AG04450 (cell line): ENCODE measurements at regions not wholly inside any gene's neighbourhood (a gene's known extent, or its start where the extent isn't known, plus 50 kb on each side); places are given as distances from the start of the nearest gene placed in this dataset.

Experiments used
- CTCF ChIA-PET: fragments of 300-600, 350-600 bp; formaldehyde crosslinking; extraction: SDS; loops from one replicate; lab custom pipeline; 2022; ENCODE audit warnings: antibody characterized with exemption, inconsistent platforms; lab: Charles Lee
- POLR2A ChIA-PET: fragments of 350-600 bp; formaldehyde crosslinking; extraction: SDS; loops from one replicate; lab custom pipeline; 2021; ENCODE audit warnings: antibody characterized with exemption, inconsistent platforms; lab: Yijun Ruan, JAX
- DNase-seq: peaks from one replicate; pipeline ENCODE4 v3.0.0-alpha.2; 2011; ENCODE audit warnings: low read depth, low spot score
- H3K27ac ChIP-seq: one replicate; pipeline ENCODE4 v1.5.1; 2012; ENCODE audit warnings: low read depth, low read length, control low read depth
- H3K27me3 ChIP-seq: one replicate; pipeline ENCODE4 v1.6.0; 2012; ENCODE audit warnings: low read length; ENCODE audit not compliant: control insufficient read depth, insufficient read depth
- H3K4me3 ChIP-seq: 2 replicates; pipeline ENCODE4 v1.5.1; 2011; ENCODE audit warnings: mild to moderate bottlenecking, low read depth, low read length, control low read depth
- H3K9me3 ChIP-seq: 2 replicates; pipeline ENCODE4 v1.5.1; 2012; ENCODE audit warnings: low read length; ENCODE audit not compliant: control insufficient read depth, insufficient read depth
- CTCF ChIP-seq: IDR thresholded peaks from 2 replicates; pipeline ENCODE4 v1.5.1; 2011; ENCODE audit warnings: low read depth, low read length, control low read depth, inconsistent platforms

GRCh38 chr3:127137757-127138536 lies 55.0 kb upstream of the PRR23E start:
- H3K27me3 ChIP-seq = peaks cover 40% of the 10 kb centered on the region
- ChIA-PET POLR2A (no interaction called here), CTCF (interaction anchor here (0.6 kb wide), 1 partner anchor 33 kb away, joined by 3 read pairs; no protein-coding TSS in a partner anchor)
- no peak for DNase-seq
- TF ChIP-seq CTCF = no peak
- H3K4me3 ChIP-seq = no peak overlapping the region
- H3K9me3 ChIP-seq = no peaks in the 10 kb centered on the region; the same call in 1 of the 2 replicates
- H3K27ac ChIP-seq = no peak overlapping the region

GRCh38 chr3:127139601-127140500 lies 53.1 kb upstream of the PRR23E start:
- ChIA-PET CTCF (no interaction called here), POLR2A (no interaction called here)

GRCh38 chr3:127140501-127141460 lies 52.1 kb upstream of the PRR23E start:
- TF ChIP-seq CTCF = no peak
- Histone ChIP-seq H3K27me3 (peaks cover 22% of the 10 kb centered on the region), H3K27ac (no peak overlapping the region), H3K4me3 (no peak overlapping the region), H3K9me3 (no peaks in the 10 kb centered on the region)
- POLR2A ChIA-PET = no interaction called here
- CTCF ChIA-PET = no interaction called here
- DNase-seq = no peak

More at GRCh38 chr3:127139601-127140500, 53.1 kb upstream of the PRR23E start:
- no peak for TF ChIP-seq CTCF
- Histone ChIP-seq H3K4me3 (no peak overlapping the region), H3K9me3 (no peaks in the 10 kb centered on the region; the same call in 1 of the 2 replicates), H3K27ac (no peak overlapping the region), H3K27me3 (peaks cover 28% of the 10 kb centered on the region)
- no peak for DNase-seq

GRCh38 chr3:127141921-127142730 lies 50.8 kb upstream of the PRR23E start:
- Histone ChIP-seq H3K4me3 (no peak overlapping the region), H3K27ac (no peak overlapping the region), H3K9me3 (no peaks in the 10 kb centered on the region), H3K27me3 (peaks cover 10% of the 10 kb centered on the region)
- CTCF ChIA-PET = no interaction called here
- TF ChIP-seq CTCF = no peak
- DNase-seq = no peak
- POLR2A ChIA-PET = no interaction called here
